ENCODE measurements at regions not wholly inside any gene's neighbourhood (a gene's known extent, or its start where the extent isn't known, plus 50 kb on each side); places are given as distances from the start of the nearest gene placed in this dataset.

- 23 to 38% methylated on average over 2 of the region's 2 CpGs for WGBS, 2 experiments (ENCODE audit: low coverage in 1 of 2, low lambda C conversion rate in 2 of 2, missing lambda C conversion rate in 2 of 2)
- H3K4me2 ChIP-seq (ENCODE audit: unreplicated experiment): no peak overlapping the region
Observed at GRCh38 chr11:92855607-92856405, 113.6 kb upstream of the MTNR1B start.

GRCh38 chr11:92857407-92857806 lies 112.0 kb upstream of the MTNR1B start:
- 13 to 17% methylated on average over 2 of the region's 2 CpGs for WGBS, 2 experiments (ENCODE audit: low coverage in 1 of 2, low lambda C conversion rate in 2 of 2, missing lambda C conversion rate in 2 of 2)
- in situ Hi-C loops (cut with MboI): no loop called here
- Histone ChIP-seq H2AFZ (no peak overlapping the region), H3K9ac (no peak overlapping the region), H3K9me2 (ENCODE audit: insufficient read depth) (no peaks in the 10 kb centered on the region), H3K4me3 (no peak overlapping the region), H4K20me1 (ENCODE audit: insufficient read depth) (no peaks in the 10 kb centered on the region), H3K4me2 (ENCODE audit: unreplicated experiment) (no peak overlapping the region), H3K4me1 (ENCODE audit: insufficient read depth) (no peaks in the 10 kb centered on the region), H3K79me2 (ENCODE audit: insufficient read depth) (no peaks in the 10 kb centered on the region), H3K9me3 (ENCODE audit: low read depth) (no peaks in the 10 kb centered on the region), H3K36me3 (ENCODE audit: low read depth) (no peaks in the 10 kb centered on the region), H3K27ac (no peak overlapping the region), H3K27me3 (replicated peaks; ENCODE audit: insufficient read depth) (no peaks in the 10 kb centered on the region), H3F3A (ENCODE audit: insufficient read depth) (no peaks in the 10 kb centered on the region)
- DNase-seq: no peak
- TF ChIP-seq EZH2phosphoT487 (IDR thresholded peaks at IDR 0.05; ENCODE audit: insufficient read depth, low read depth) (no peak), EZH2 (IDR thresholded peaks at IDR 0.05; ENCODE audit: insufficient read depth, poor library complexity, severe bottlenecking) (no peak)

More at GRCh38 chr11:92855607-92856405, 113.6 kb upstream of the MTNR1B start:
- TF ChIP-seq EZH2phosphoT487 (IDR thresholded peaks at IDR 0.05; ENCODE audit: insufficient read depth, low read depth) (no peak), EZH2 (IDR thresholded peaks at IDR 0.05; ENCODE audit: insufficient read depth, poor library complexity, severe bottlenecking) (no peak)
- no peaks in the 10 kb centered on the region for H3F3A ChIP-seq (ENCODE audit: insufficient read depth)
- H3K36me3 ChIP-seq (ENCODE audit: low read depth): no peaks in the 10 kb centered on the region
- no peaks in the 10 kb centered on the region for H3K9me3 ChIP-seq (ENCODE audit: low read depth)
- in situ Hi-C loops (cut with MboI): no loop called here
- H3K9me2 ChIP-seq (ENCODE audit: insufficient read depth): no peaks in the 10 kb centered on the region
- H3K27me3 ChIP-seq (replicated peaks; ENCODE audit: insufficient read depth): no peaks in the 10 kb centered on the region; the same call in 1 of the 2 replicates
- no peaks in the 10 kb centered on the region for H4K20me1 ChIP-seq (ENCODE audit: insufficient read depth)
- no peak for DNase-seq
- H3K9ac ChIP-seq: no peak overlapping the region
- no peaks in the 10 kb centered on the region for H3K79me2 ChIP-seq (ENCODE audit: insufficient read depth)
- H3K4me3 ChIP-seq: no peak overlapping the region
- no peaks in the 10 kb centered on the region for H3K4me1 ChIP-seq (ENCODE audit: insufficient read depth)
- H3K27ac ChIP-seq: no peak overlapping the region
- H2AFZ ChIP-seq: no peak overlapping the region

GRCh38 chr11:92859156-92859690 lies 110.2 kb upstream of the MTNR1B start:
- H3K27me3 ChIP-seq (replicated peaks; ENCODE audit: insufficient read depth): no peaks in the 10 kb centered on the region
- no peaks in the 10 kb centered on the region for H3K79me2 ChIP-seq (ENCODE audit: insufficient read depth)
- H3K4me1 ChIP-seq (ENCODE audit: insufficient read depth): no peaks in the 10 kb centered on the region
- in situ Hi-C loops (cut with MboI): no loop called here
- H3K9ac ChIP-seq: no peak overlapping the region
- H4K20me1 ChIP-seq (ENCODE audit: insufficient read depth): no peaks in the 10 kb centered on the region
- H3K4me3 ChIP-seq: no peak overlapping the region
- no peak overlapping the region for H2AFZ ChIP-seq
- DNase-seq: no peak
- H3K9me2 ChIP-seq (ENCODE audit: insufficient read depth): no peaks in the 10 kb centered on the region
- no peaks in the 10 kb centered on the region for H3K9me3 ChIP-seq (ENCODE audit: low read depth)
- no peak overlapping the region for H3K27ac ChIP-seq
- TF ChIP-seq EZH2phosphoT487 (IDR thresholded peaks at IDR 0.05; ENCODE audit: insufficient read depth, low read depth) (no peak), EZH2 (IDR thresholded peaks at IDR 0.05; ENCODE audit: insufficient read depth, poor library complexity, severe bottlenecking) (no peak)
- no peaks in the 10 kb centered on the region for H3K36me3 ChIP-seq (ENCODE audit: low read depth)
- WGBS, 2 experiments (ENCODE audit: low coverage in 1 of 2, low lambda C conversion rate in 2 of 2, missing lambda C conversion rate in 2 of 2): 5 to 11% methylated on average over 8 of the region's 8 CpGs
- H3K4me2 ChIP-seq (ENCODE audit: unreplicated experiment): no peak overlapping the region
- no peaks in the 10 kb centered on the region for H3F3A ChIP-seq (ENCODE audit: insufficient read depth)

GRCh38 chr11:92861634-92862033 lies 107.8 kb upstream of the MTNR1B start:
- in situ Hi-C loops (cut with MboI): no loop called here

More at GRCh38 chr11:92861634-92862033, 107.8 kb upstream of the MTNR1B start:
- no peaks in the 10 kb centered on the region for H3K4me1 ChIP-seq (ENCODE audit: insufficient read depth)
- no peak for DNase-seq
- H3K27ac ChIP-seq: no peak overlapping the region
- no peaks in the 10 kb centered on the region for H3F3A ChIP-seq (ENCODE audit: insufficient read depth)
- H3K9me3 ChIP-seq (ENCODE audit: low read depth): no peaks in the 10 kb centered on the region
- no peak overlapping the region for H2AFZ ChIP-seq
- H3K9ac ChIP-seq: no peak overlapping the region
- WGBS, 2 experiments (ENCODE audit: low coverage in 1 of 2, low lambda C conversion rate in 2 of 2, missing lambda C conversion rate in 2 of 2): 6 to 13% methylated on average over 3 of the region's 3 CpGs
- no peaks in the 10 kb centered on the region for H3K79me2 ChIP-seq (ENCODE audit: insufficient read depth)
- no peak overlapping the region for H3K4me2 ChIP-seq (ENCODE audit: unreplicated experiment)
- H3K9me2 ChIP-seq (ENCODE audit: insufficient read depth): no peaks in the 10 kb centered on the region
- TF ChIP-seq EZH2 (IDR thresholded peaks at IDR 0.05; ENCODE audit: insufficient read depth, poor library complexity, severe bottlenecking) (no peak), EZH2phosphoT487 (IDR thresholded peaks at IDR 0.05; ENCODE audit: insufficient read depth, low read depth) (no peak)
- H3K36me3 ChIP-seq (ENCODE audit: low read depth): no peaks in the 10 kb centered on the region
- H4K20me1 ChIP-seq (ENCODE audit: insufficient read depth): no peaks in the 10 kb centered on the region
- H3K4me3 ChIP-seq: no peak overlapping the region
- no peaks in the 10 kb centered on the region for H3K27me3 ChIP-seq (replicated peaks; ENCODE audit: insufficient read depth)

Data from GM23248 (cell line).